Mucosa of stomach (tissue), 1 donor: ENCODE measurements at regions not wholly inside any gene's neighbourhood (a gene's known extent, or its start where the extent isn't known, plus 50 kb on each side); places are given as distances from the start of the nearest gene placed in this dataset.

Experiments used
- H3K27me3 ChIP-seq: one replicate; pipeline ENCODE4 v1.7.0; 2013; ENCODE audit warnings: mild to moderate bottlenecking, low read length; ENCODE audit not compliant: control insufficient read depth, insufficient read depth
- H3K36me3 ChIP-seq: one replicate; pipeline ENCODE4 v1.7.0; 2013; ENCODE audit warnings: low read length; ENCODE audit not compliant: control insufficient read depth, insufficient read depth
- H3K4me1 ChIP-seq: one replicate; pipeline ENCODE4 v1.7.0; 2013; ENCODE audit warnings: mild to moderate bottlenecking, low read length; ENCODE audit not compliant: control insufficient read depth, insufficient read depth
- H3K4me3 ChIP-seq: one replicate; pipeline ENCODE4 v1.7.0; 2013; ENCODE audit warnings: low read length
- H3K9ac ChIP-seq: one replicate; pipeline ENCODE4 v1.7.0; 2013; ENCODE audit warnings: mild to moderate bottlenecking, low read length, moderate library complexity
- H3K9me3 ChIP-seq: one replicate; pipeline ENCODE4 v1.7.0; 2013; ENCODE audit warnings: mild to moderate bottlenecking, low read length, moderate library complexity; ENCODE audit not compliant: control insufficient read depth
- donor health status: Pancreatic carcinoma.

- no peaks in the 10 kb centered on the region for H3K9me3 ChIP-seq
- H3K27me3 ChIP-seq: no peaks in the 10 kb centered on the region
- no peaks in the 10 kb centered on the region for H3K36me3 ChIP-seq
- H3K9ac ChIP-seq: no peak overlapping the region
- H3K4me1 ChIP-seq: no peaks in the 10 kb centered on the region
- no peak overlapping the region for H3K4me3 ChIP-seq
Measured at GRCh38 chr3:159559771-159560170, 428.9 kb upstream of the IL12A start.

GRCh38 chr3:159560214-159560979, 428.2 kb upstream of the IL12A start:
- Histone ChIP-seq H3K4me3 (no peak overlapping the region), H3K9ac (no peak overlapping the region), H3K4me1 (no peaks in the 10 kb centered on the region), H3K9me3 (no peaks in the 10 kb centered on the region), H3K36me3 (no peaks in the 10 kb centered on the region), H3K27me3 (no peaks in the 10 kb centered on the region)

GRCh38 chr3:159565313-159565712, 423.3 kb upstream of the IL12A start:
- no peak overlapping the region for H3K9ac ChIP-seq
- no peak overlapping the region for H3K4me3 ChIP-seq
- H3K27me3 ChIP-seq: no peaks in the 10 kb centered on the region
- H3K4me1 ChIP-seq: no peaks in the 10 kb centered on the region
- H3K9me3 ChIP-seq: no peaks in the 10 kb centered on the region
- no peaks in the 10 kb centered on the region for H3K36me3 ChIP-seq

GRCh38 chr3:159583662-159584061, 405.0 kb upstream of the IL12A start:
- Histone ChIP-seq H3K36me3 (no peaks in the 10 kb centered on the region), H3K9ac (no peak overlapping the region), H3K9me3 (no peaks in the 10 kb centered on the region), H3K27me3 (no peaks in the 10 kb centered on the region), H3K4me1 (no peaks in the 10 kb centered on the region), H3K4me3 (no peak overlapping the region)

DNA sequence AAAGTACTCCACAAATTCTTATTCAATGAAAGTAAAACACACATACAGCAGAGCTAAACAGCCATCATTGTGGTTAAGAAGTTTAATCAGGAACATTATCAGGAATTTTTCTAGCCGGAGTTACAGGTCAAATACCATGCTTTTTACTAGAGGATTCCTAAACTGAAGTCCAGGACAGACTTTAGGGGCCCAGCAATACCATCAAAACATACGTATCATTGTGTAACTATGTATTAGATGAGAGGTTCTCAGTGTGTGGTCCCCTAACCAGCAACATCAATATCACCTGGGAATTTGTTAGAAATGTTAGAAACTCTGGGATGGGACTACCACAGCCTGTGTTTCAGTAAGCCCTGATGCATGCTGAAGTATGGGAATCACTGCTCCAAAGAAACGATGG, 404.2 kb upstream of the IL12A start:
- no peaks in the 10 kb centered on the region for H3K4me1 ChIP-seq
- no peaks in the 10 kb centered on the region for H3K9me3 ChIP-seq
- no peaks in the 10 kb centered on the region for H3K36me3 ChIP-seq
- no peak overlapping the region for H3K9ac ChIP-seq
- H3K4me3 ChIP-seq: no peak overlapping the region
- H3K27me3 ChIP-seq: no peaks in the 10 kb centered on the region

DNA sequence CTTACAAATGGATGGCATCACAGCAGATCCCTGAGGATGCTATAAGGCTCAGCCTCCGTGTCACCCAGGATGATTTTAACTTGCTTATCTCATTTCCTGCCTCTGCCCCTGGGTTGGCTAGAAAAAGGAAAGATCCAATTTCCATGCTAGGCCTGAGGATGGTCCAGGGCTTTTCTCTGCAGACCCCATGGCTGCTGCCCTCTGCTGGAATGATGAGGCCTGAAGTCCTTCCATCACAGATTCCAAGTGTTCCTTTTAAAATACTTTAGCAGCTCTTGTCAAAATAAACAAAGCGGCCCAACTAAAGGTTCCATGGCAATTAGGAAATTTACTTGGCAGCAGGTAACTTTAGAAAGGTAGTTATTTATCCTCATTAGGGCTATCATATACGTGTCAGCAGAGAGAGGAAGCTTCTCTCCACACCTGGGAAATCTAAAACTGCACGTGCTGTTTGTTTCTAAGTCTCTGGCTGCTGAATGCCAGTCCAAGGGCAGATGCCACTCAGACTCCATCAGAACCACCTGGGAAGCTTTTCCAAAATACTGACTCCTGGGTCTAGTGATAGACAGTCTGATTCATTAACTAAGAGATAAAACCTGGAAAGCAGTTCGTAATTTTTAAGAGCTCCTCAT, 401.9 kb upstream of the IL12A start:
- H3K36me3 ChIP-seq: no peaks in the 10 kb centered on the region
- H3K4me3 ChIP-seq: no peak overlapping the region
- no peaks in the 10 kb centered on the region for H3K4me1 ChIP-seq
- no peaks in the 10 kb centered on the region for H3K27me3 ChIP-seq
- H3K9ac ChIP-seq: no peak overlapping the region
- no peaks in the 10 kb centered on the region for H3K9me3 ChIP-seq

DNA sequence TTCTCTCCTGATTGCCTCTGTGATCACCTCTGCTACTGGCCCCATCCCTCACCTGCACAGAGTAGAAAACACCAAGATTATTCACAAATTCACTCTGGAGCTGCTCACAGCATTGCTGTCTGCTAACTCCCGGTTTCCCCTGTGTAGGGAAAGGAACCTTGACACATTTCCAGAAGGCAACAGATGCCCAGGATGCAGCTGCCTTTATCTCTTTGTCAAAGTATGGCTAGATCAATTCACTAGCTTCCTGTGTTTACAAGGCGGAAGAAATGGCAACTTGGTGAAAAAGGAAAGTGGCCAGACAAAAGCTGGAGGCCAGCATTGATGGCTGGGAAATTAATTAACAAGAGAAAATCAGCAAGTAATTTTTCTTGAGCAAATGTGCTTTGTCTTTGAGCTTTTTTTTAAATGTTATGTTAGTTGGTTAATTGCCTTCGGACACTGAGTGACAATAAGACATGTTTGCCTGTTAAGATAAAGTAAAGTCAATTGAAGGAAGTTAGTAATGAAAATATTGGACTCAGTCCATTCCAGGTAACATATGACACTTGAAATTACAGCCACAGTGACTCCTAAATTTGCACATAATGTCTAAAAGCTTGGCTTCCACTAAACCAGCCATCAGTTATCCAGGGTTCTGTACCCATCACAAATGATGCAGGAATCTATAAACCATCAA, 394.6 kb upstream of the IL12A start:
- Histone ChIP-seq H3K9ac (no peak overlapping the region), H3K9me3 (no peaks in the 10 kb centered on the region), H3K4me1 (no peaks in the 10 kb centered on the region), H3K36me3 (no peaks in the 10 kb centered on the region), H3K27me3 (no peaks in the 10 kb centered on the region), H3K4me3 (no peak overlapping the region)

DNA sequence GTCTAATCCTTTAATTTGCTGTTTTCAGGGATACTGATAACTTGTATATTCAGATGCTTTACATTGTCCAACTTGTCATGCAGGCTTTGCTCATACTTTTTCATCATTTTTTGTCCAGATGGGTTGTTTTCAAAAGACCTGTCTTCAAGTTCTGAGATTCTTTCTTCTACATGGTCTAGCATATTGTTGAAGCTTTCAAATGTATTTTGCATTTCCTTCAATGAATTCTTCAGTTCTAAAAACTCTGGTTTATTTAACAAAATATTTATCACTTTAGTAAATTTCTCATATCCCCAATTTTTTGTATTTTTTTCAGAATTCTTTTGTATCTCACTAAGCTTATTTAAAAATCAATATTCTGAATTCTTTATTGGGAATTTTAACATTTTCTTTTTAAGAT, 388.3 kb upstream of the IL12A start:
- H3K4me3 ChIP-seq: no peak overlapping the region
- no peaks in the 10 kb centered on the region for H3K4me1 ChIP-seq
- H3K9me3 ChIP-seq: no peaks in the 10 kb centered on the region
- H3K27me3 ChIP-seq: no peaks in the 10 kb centered on the region
- no peaks in the 10 kb centered on the region for H3K36me3 ChIP-seq
- no peak overlapping the region for H3K9ac ChIP-seq

GRCh38 chr3:159604151-159604581, 384.5 kb upstream of the IL12A start:
- no peaks in the 10 kb centered on the region for H3K9me3 ChIP-seq
- no peak overlapping the region for H3K4me3 ChIP-seq
- H3K27me3 ChIP-seq: no peaks in the 10 kb centered on the region
- no peak overlapping the region for H3K9ac ChIP-seq
- no peaks in the 10 kb centered on the region for H3K4me1 ChIP-seq
- H3K36me3 ChIP-seq: no peaks in the 10 kb centered on the region

GRCh38 chr3:159605101-159605500, 383.5 kb upstream of the IL12A start:
- no peaks in the 10 kb centered on the region for H3K4me1 ChIP-seq
- no peak overlapping the region for H3K9ac ChIP-seq
- no peaks in the 10 kb centered on the region for H3K9me3 ChIP-seq
- no peak overlapping the region for H3K4me3 ChIP-seq
- no peaks in the 10 kb centered on the region for H3K36me3 ChIP-seq
- no peaks in the 10 kb centered on the region for H3K27me3 ChIP-seq

DNA sequence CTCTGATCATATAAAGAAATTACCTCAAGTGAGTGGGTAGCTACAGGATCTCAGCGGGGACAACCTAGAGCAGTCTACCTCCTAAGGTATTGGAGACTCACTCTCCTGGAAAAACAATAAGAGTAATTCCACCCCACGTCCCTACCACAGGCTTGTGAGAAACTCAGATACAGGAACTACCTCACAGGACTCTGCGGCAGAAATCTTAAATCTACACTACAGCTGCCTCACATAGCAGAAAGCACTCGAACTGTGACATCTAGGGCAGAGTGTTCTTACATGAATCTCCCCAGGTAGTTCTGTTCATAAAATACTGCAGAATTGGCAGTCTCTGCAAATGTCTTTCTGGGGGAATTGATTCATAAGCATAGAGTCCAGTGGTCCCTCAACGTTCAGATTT, 382.9 kb upstream of the IL12A start:
- no peak overlapping the region for H3K9ac ChIP-seq
- no peaks in the 10 kb centered on the region for H3K9me3 ChIP-seq
- no peaks in the 10 kb centered on the region for H3K27me3 ChIP-seq
- no peak overlapping the region for H3K4me3 ChIP-seq
- no peaks in the 10 kb centered on the region for H3K4me1 ChIP-seq
- H3K36me3 ChIP-seq: no peaks in the 10 kb centered on the region

GRCh38 chr3:159607856-159608255, 380.8 kb upstream of the IL12A start:
- no peak overlapping the region for H3K9ac ChIP-seq
- H3K36me3 ChIP-seq: no peaks in the 10 kb centered on the region
- no peak overlapping the region for H3K4me3 ChIP-seq
- H3K4me1 ChIP-seq: no peaks in the 10 kb centered on the region
- H3K27me3 ChIP-seq: no peaks in the 10 kb centered on the region
- no peaks in the 10 kb centered on the region for H3K9me3 ChIP-seq
